Endodermal cell (in vitro differentiated cells): ENCODE measurements at regions not wholly inside any gene's neighbourhood (a gene's known extent, or its start where the extent isn't known, plus 50 kb on each side); places are given as distances from the start of the nearest gene placed in this dataset.

Source experiments
- DNase-seq: peaks from one replicate; pipeline ENCODE4 v3.0.0-alpha.2; 2017
- H3K27ac ChIP-seq: 2 replicates; pipeline ENCODE4 v1.5.1; 2013; ENCODE audit warnings: mild to moderate bottlenecking, low read depth, low read length, moderate library complexity
- H3K27me3 ChIP-seq: 2 replicates; pipeline ENCODE4 v1.6.1; 2013; ENCODE audit warnings: mild to moderate bottlenecking, low read length, moderate library complexity; ENCODE audit not compliant: insufficient read depth, control insufficient read depth, poor library complexity, severe bottlenecking
- H3K36me3 ChIP-seq: 2 replicates; pipeline ENCODE4 v1.7.0; 2013; ENCODE audit warnings: mild to moderate bottlenecking, low read length, moderate library complexity; ENCODE audit not compliant: control insufficient read depth, insufficient read depth
- H3K4me1 ChIP-seq: one replicate; pipeline ENCODE4 v1.7.0; 2013; ENCODE audit warnings: low read length; ENCODE audit not compliant: control insufficient read depth, insufficient read depth
- H3K4me3 ChIP-seq: 2 replicates; pipeline ENCODE4 v1.5.1; 2013; ENCODE audit warnings: mild to moderate bottlenecking, low read length, moderate library complexity
- H3K9ac ChIP-seq: 2 replicates; pipeline ENCODE4 v1.6.1; 2013; ENCODE audit warnings: mild to moderate bottlenecking, low read length, moderate library complexity; ENCODE audit not compliant: poor library complexity, severe bottlenecking; ENCODE audit errors: extremely low read depth
- H3K9me3 ChIP-seq: 2 replicates; pipeline ENCODE4 v1.6.1; 2013; ENCODE audit warnings: mild to moderate bottlenecking, low read length, moderate library complexity; ENCODE audit not compliant: control insufficient read depth
- H3K27ac Mint-ChIP-seq: 2 replicates; pipeline ENCODE4 v1.8.0; 2020; ENCODE audit warnings: mixed read lengths
- H3K27me3 Mint-ChIP-seq: 2 replicates; pipeline ENCODE4 v1.8.0; 2021; ENCODE audit warnings: mild to moderate bottlenecking, mixed read lengths; ENCODE audit not compliant: insufficient read depth
- H3K36me3 Mint-ChIP-seq: 2 replicates; pipeline ENCODE4 v1.8.0; 2020; ENCODE audit warnings: low read depth, mixed read lengths
- H3K4me1 Mint-ChIP-seq: 2 replicates; pipeline ENCODE4 v1.8.0; 2020; ENCODE audit warnings: mixed read lengths
- H3K4me3 Mint-ChIP-seq: 2 replicates; pipeline ENCODE4 v1.8.0; 2020; ENCODE audit warnings: mild to moderate bottlenecking, moderate library complexity, mixed read lengths
- H3K9me3 Mint-ChIP-seq: 2 replicates; pipeline ENCODE4 v1.8.0; 2020; ENCODE audit warnings: mild to moderate bottlenecking, mixed read lengths
- WGBS, 2 experiments: methylation state at CpG; one replicate each; pipeline versions ENCODE4 v1.1.5 to v1.1.7; 2013; ENCODE audit warnings: missing lambda C conversion rate in 2 of 2, mixed read lengths in 1 of 2; ENCODE audit not compliant: insufficient coverage in 1 of 2, insufficient read length in 1 of 2; 5-methylcytosine and 5-hydroxymethylcytosine counted together
- TF ChIP-seq, protein P1 (sequence below): fragments of 200-600 bp; sonication (generic); conservative IDR thresholded peaks from 2 replicates; pipeline ENCODE4 v1.5.0; 2021; ENCODE audit warnings: antibody characterized with exemption, mild to moderate bottlenecking

DNA sequence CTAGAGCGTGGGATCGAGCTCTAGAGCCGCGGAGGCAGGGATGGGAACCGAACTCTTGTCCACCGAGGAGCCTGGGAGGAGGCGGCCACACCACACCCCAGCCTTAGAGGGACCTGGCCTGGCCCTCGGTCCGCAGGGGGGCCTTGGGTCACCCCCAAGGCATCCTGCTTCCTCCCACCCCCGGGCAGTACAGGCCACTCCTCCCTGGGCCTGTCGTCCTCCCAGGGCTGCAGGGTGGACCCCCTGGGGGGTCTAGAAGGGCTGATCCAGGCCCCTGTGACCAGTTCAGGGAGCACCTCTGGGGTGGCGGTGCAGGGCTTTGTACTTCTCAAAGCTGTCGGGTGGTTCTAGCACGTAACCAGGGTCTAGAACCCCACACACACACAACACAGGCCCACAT is 79.1 kb upstream of the FBRSL1 start:
- WGBS, 2 experiments, result 90% methylated on average over 14 of the region's 14 CpGs; no CpG with 5 or more reads in 1 of the 2 experiments
- TF ChIP-seq, protein P1, sequence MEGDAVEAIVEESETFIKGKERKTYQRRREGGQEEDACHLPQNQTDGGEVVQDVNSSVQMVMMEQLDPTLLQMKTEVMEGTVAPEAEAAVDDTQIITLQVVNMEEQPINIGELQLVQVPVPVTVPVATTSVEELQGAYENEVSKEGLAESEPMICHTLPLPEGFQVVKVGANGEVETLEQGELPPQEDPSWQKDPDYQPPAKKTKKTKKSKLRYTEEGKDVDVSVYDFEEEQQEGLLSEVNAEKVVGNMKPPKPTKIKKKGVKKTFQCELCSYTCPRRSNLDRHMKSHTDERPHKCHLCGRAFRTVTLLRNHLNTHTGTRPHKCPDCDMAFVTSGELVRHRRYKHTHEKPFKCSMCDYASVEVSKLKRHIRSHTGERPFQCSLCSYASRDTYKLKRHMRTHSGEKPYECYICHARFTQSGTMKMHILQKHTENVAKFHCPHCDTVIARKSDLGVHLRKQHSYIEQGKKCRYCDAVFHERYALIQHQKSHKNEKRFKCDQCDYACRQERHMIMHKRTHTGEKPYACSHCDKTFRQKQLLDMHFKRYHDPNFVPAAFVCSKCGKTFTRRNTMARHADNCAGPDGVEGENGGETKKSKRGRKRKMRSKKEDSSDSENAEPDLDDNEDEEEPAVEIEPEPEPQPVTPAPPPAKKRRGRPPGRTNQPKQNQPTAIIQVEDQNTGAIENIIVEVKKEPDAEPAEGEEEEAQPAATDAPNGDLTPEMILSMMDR, result no peak
- no peak overlapping the region for H3K27ac Mint-ChIP-seq

DNA sequence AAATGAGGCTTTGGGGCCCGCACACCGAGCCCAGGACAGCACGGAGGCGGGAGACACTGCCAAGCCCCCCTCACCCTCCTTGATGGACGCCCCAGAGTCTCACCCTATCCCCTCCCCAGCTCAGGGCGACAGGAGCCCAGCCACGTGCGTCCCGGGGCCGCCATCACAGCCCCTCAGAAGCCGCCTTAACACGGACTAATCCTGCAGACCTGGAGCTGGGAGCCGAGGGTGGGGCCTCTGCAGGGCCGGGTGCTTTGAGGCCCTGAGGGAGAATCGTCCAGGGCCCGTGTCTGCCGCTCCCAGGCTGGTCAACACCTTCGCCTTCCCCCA is 79.7 kb upstream of the FBRSL1 start:
- Histone ChIP-seq H3K27ac (no peak overlapping the region), H3K4me1 (no peaks in the 10 kb centered on the region), H3K36me3 (no peaks in the 10 kb centered on the region), H3K9ac (no peak overlapping the region), H3K27me3 (no peaks in the 10 kb centered on the region), H3K4me3 (no peak overlapping the region), H3K9me3 (no peaks in the 10 kb centered on the region)
- TF ChIP-seq, protein P1, result no peak
- Mint-ChIP-seq H3K9me3 (no peaks in the 10 kb centered on the region), H3K36me3 (no peaks in the 10 kb centered on the region), H3K27me3 (peaks cover 32% of the 10 kb centered on the region), H3K4me1 (no peaks in the 10 kb centered on the region), H3K4me3 (no peak overlapping the region), H3K27ac (no peak overlapping the region)
- DNase-seq, result no peak
- WGBS, 2 experiments, result 80 to 81% methylated on average over 10 to 18 of the region's 18 CpGs

More for the DNA sequence above, 79.1 kb upstream of the FBRSL1 start:
- no peaks in the 10 kb centered on the region for H3K4me1 ChIP-seq
- no peak overlapping the region for H3K27ac ChIP-seq
- no peaks in the 10 kb centered on the region for H3K4me1 Mint-ChIP-seq
- DNase-seq, result no peak
- no peak overlapping the region for H3K4me3 Mint-ChIP-seq
- H3K4me3 ChIP-seq, result no peak overlapping the region
- H3K27me3 ChIP-seq, result no peaks in the 10 kb centered on the region
- H3K9me3 Mint-ChIP-seq, result no peaks in the 10 kb centered on the region
- no peaks in the 10 kb centered on the region for H3K9me3 ChIP-seq
- no peaks in the 10 kb centered on the region for H3K36me3 ChIP-seq
- H3K36me3 Mint-ChIP-seq, result no peaks in the 10 kb centered on the region
- peaks cover 29% of the 10 kb centered on the region for H3K27me3 Mint-ChIP-seq
- no peak overlapping the region for H3K9ac ChIP-seq

DNA sequence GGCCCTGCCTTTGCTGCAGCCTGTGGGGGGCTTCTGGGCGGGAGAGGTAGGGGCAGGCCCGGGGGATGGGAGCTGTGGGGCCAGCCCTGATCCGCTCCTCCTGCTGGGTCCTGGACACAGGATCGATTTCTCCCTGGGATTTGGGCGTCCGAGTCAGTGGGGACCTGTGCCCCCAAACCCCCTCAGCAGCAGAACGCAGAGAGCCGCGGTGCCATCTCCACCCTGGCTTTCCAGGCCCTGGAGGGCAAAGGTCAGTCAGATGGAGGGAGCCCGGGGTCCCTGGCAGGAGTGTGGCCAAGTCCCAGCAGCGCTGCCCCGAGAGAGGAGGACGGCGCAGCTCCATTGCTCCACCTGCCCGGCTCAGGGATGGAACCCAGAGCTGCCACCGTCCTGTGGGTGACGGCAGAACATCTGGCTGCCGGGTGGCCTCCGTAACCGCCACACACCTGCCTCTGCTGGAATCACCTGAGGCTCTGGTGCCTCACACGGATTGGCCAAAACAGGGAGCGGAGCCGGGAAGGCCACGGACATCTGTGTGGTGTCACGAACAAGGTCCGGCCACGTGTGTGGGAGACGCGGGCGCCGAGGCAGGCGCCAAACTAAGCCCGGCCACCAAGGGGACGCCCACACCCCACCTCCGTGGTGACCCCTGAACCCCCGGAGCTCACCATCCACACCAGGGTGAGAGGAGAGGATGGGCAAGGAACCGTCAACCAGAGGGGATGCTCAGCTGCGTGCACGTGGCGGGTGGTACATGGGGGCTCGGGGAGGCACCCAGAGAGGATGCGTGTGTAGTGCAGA is 80.3 kb upstream of the FBRSL1 start:
- Histone ChIP-seq H3K9me3 (no peaks in the 10 kb centered on the region), H3K4me1 (no peaks in the 10 kb centered on the region), H3K36me3 (no peaks in the 10 kb centered on the region), H3K4me3 (no peak overlapping the region), H3K27ac (no peak overlapping the region), H3K9ac (no peak overlapping the region), H3K27me3 (no peaks in the 10 kb centered on the region)
- H3K36me3 Mint-ChIP-seq, result no peaks in the 10 kb centered on the region
- DNase-seq, result no peak
- H3K4me1 Mint-ChIP-seq, result no peaks in the 10 kb centered on the region
- no peak overlapping the region for H3K4me3 Mint-ChIP-seq
- H3K27ac Mint-ChIP-seq, result no peak overlapping the region
- 87 to 91% methylated on average over 39 to 42 of the region's 42 CpGs for WGBS, 2 experiments
- no peaks in the 10 kb centered on the region for H3K9me3 Mint-ChIP-seq
- peaks cover 30% of the 10 kb centered on the region for H3K27me3 Mint-ChIP-seq
- TF ChIP-seq, protein P1, result no peak
